GM23338 (cell line): ENCODE measurements at regions not wholly inside any gene's neighbourhood (a gene's known extent, or its start where the extent isn't known, plus 50 kb on each side); places are given as distances from the start of the nearest gene placed in this dataset.

ENCODE experiments used
- ATAC-seq: fragments of 200-7000 bp; cut with Tn5 transposase; 3 replicates; pipeline ENCODE4 v1.9.1; 2020
- DNase-seq: peaks from one replicate; pipeline ENCODE4 v3.0.0-alpha.2; 2015; ENCODE audit warnings: low spot score
- H2AFZ ChIP-seq: fragments of 200-600 bp; sonication (generic); 2 replicates; pipeline ENCODE4 v1.8.0; 2016; ENCODE audit warnings: antibody characterized with exemption, mild to moderate bottlenecking, moderate library complexity
- H3F3A ChIP-seq: fragments of 200-600 bp; sonication (generic); replicated peaks from 2 replicates; pipeline ENCODE4 v1.8.0; 2017; ENCODE audit warnings: antibody characterized with exemption, mixed run types, low read depth
- H3K27ac ChIP-seq: fragments of 200-600 bp; sonication (generic); 2 replicates; pipeline ENCODE4 v1.6.1; 2016; ENCODE audit warnings: low read depth
- H3K27me3 ChIP-seq: fragments of 200-600 bp; sonication (generic); 2 replicates; pipeline ENCODE4 v1.8.0; 2016; ENCODE audit warnings: mild to moderate bottlenecking, mixed run types, moderate library complexity; ENCODE audit not compliant: insufficient read depth
- H3K36me3 ChIP-seq: fragments of 200-600 bp; sonication (generic); 2 replicates; pipeline ENCODE4 v1.8.0; 2016; ENCODE audit warnings: mild to moderate bottlenecking; ENCODE audit not compliant: insufficient read depth
- H3K4me1 ChIP-seq: fragments of 200-600 bp; sonication (generic); 2 replicates; pipeline ENCODE4 v1.8.0; 2016; ENCODE audit warnings: mild to moderate bottlenecking, moderate library complexity; ENCODE audit not compliant: insufficient read depth
- H3K4me2 ChIP-seq: fragments of 200-600 bp; sonication (generic); 2 replicates; pipeline ENCODE4 v1.7.1; 2017; ENCODE audit warnings: mixed run types
- H3K4me3 ChIP-seq: fragments of 200-600 bp; sonication (generic); 2 replicates; pipeline ENCODE4 v1.6.1; 2016; ENCODE audit warnings: mixed run types
- H3K79me2 ChIP-seq: fragments of 200-600 bp; sonication (generic); replicated peaks from 2 replicates; pipeline ENCODE4 v1.8.0; 2017; ENCODE audit warnings: mild to moderate bottlenecking; ENCODE audit not compliant: insufficient read depth
- H3K9me2 ChIP-seq: fragments of 200-600 bp; sonication (generic); 2 replicates; pipeline ENCODE4 v1.8.0; 2017; ENCODE audit not compliant: insufficient read depth
- H4K20me1 ChIP-seq: fragments of 200-600 bp; sonication (generic); replicated peaks from 2 replicates; pipeline ENCODE4 v1.8.0; 2017; ENCODE audit warnings: mild to moderate bottlenecking; ENCODE audit not compliant: insufficient read depth
- H3K27ac Mint-ChIP-seq: 2 replicates; pipeline ENCODE4 v1.8.0; 2020; ENCODE audit warnings: inconsistent platforms, mild to moderate bottlenecking, moderate library complexity, mixed read lengths
- H3K27me3 Mint-ChIP-seq: 3 replicates; pipeline ENCODE4 v1.8.0; 2022; ENCODE audit warnings: low read depth, mild to moderate bottlenecking, moderate library complexity, mixed read lengths, inconsistent platforms; ENCODE audit not compliant: insufficient read depth, poor library complexity
- H3K36me3 Mint-ChIP-seq: 3 replicates; pipeline ENCODE4 v1.8.0; 2021; ENCODE audit warnings: low read depth, mild to moderate bottlenecking, inconsistent platforms, moderate library complexity, mixed read lengths
- H3K4me1 Mint-ChIP-seq: 3 replicates; pipeline ENCODE4 v1.8.0; 2020; ENCODE audit warnings: mild to moderate bottlenecking, inconsistent platforms, mixed read lengths
- H3K4me3 Mint-ChIP-seq: 3 replicates; pipeline ENCODE4 v1.8.0; 2021; ENCODE audit warnings: moderate library complexity, mild to moderate bottlenecking, inconsistent platforms, mixed read lengths
- H3K9me3 Mint-ChIP-seq: 3 replicates; pipeline ENCODE4 v1.8.0; 2020; ENCODE audit warnings: moderate library complexity, mild to moderate bottlenecking, inconsistent platforms, mixed read lengths
- EZH2 ChIP-seq: fragments of 200-600 bp; sonication (generic); IDR thresholded peaks from one replicate; pipeline ENCODE4 v1.8.0; 2017; ENCODE audit warnings: antibody characterized with exemption, mild to moderate bottlenecking, low read depth; ENCODE audit not compliant: unreplicated experiment
- EZH2phosphoT487 ChIP-seq: fragments of 200-600 bp; sonication (generic); IDR thresholded peaks from one replicate; pipeline ENCODE4 v1.8.1; 2018; ENCODE audit warnings: antibody characterized with exemption; ENCODE audit not compliant: unreplicated experiment
- JUNB ChIP-seq: IDR thresholded peaks from one replicate; pipeline ENCODE4 v1.6.1; 2016; ENCODE audit warnings: antibody characterized with exemption; ENCODE audit not compliant: unreplicated experiment
- NANOG ChIP-seq: IDR thresholded peaks from 2 replicates; pipeline ENCODE4 v1.6.1; 2016; ENCODE audit warnings: antibody characterized with exemption, borderline replicate concordance
- POLR2AphosphoS5 ChIP-seq: IDR thresholded peaks from 2 replicates; pipeline ENCODE4 v1.6.1; 2016; ENCODE audit warnings: antibody characterized with exemption, low read depth
- REST ChIP-seq: IDR thresholded peaks from one replicate; pipeline ENCODE4 v1.6.1; 2018; ENCODE audit warnings: antibody characterized with exemption; ENCODE audit not compliant: unreplicated experiment
- STAT1 ChIP-seq: IDR thresholded peaks from one replicate; pipeline ENCODE4 v1.6.1; 2016; ENCODE audit warnings: antibody characterized with exemption; ENCODE audit not compliant: unreplicated experiment
- ZNF114 ChIP-seq: fragments of 250-450 bp; sonication (Bioruptor Pico); IDR thresholded peaks from 2 replicates; pipeline ENCODE4 v1.5.0; 2020; ENCODE audit warnings: mild to moderate bottlenecking, moderate library complexity
- ZNF331 ChIP-seq: fragments of 250-450 bp; sonication (Bioruptor Pico); IDR thresholded peaks from 2 replicates; pipeline ENCODE4 v1.5.0; 2020; ENCODE audit warnings: low read depth, mild to moderate bottlenecking, moderate library complexity
- ZNF462 ChIP-seq: fragments of 250-450 bp; sonication (Bioruptor Pico); IDR thresholded peaks from 2 replicates; pipeline ENCODE4 v1.5.0; 2020; ENCODE audit warnings: mild to moderate bottlenecking, moderate library complexity
- TF ChIP-seq, protein P1 (sequence below), 2 experiments: fragments of 200-600 bp in 1 of 2; sonication (generic) in 1 of 2; conservative IDR thresholded peaks; 2 replicates each; pipeline versions ENCODE4 v1.5.1 to v1.6.1; 2016 to 2017; ENCODE audit warnings: antibody characterized with exemption in 2 of 2, low read depth in 2 of 2, mild to moderate bottlenecking in 2 of 2, moderate library complexity in 1 of 2
- TF ChIP-seq, protein P2 (sequence below): IDR thresholded peaks from 2 replicates; pipeline ENCODE4 v1.6.1; 2016; ENCODE audit warnings: antibody characterized with exemption

DNA sequence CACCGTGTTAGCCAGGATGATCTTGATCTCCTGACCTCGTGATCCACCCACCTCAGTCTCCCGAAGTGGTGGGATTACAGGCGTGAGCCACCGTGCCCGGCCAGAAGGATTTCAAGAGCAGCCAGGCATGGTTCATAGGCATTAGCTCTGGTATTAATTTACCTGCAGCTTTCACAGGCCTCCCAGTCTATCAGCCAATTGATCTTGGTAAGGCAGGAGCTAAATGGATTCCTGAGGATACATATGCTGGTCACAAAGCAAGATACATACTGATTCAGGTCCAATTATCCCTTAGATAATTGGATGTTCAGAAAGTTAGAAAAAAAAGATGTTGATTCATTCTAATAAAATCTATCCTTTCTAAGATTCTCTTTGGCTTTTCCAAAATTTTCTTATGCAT, 487.1 kb downstream of the TLE1 start:
- ATAC-seq (no peak), DNase-seq (no peak)
- H3K79me2 ChIP-seq, result no peaks in the 10 kb centered on the region
- no peaks in the 10 kb centered on the region; the same call in 1 of the 2 replicates for H3K9me2 ChIP-seq
- no peaks in the 10 kb centered on the region for H3K27me3 Mint-ChIP-seq
- no peak overlapping the region for H3K4me2 ChIP-seq
- no peak overlapping the region for H3K4me3 ChIP-seq
- no peaks in the 10 kb centered on the region for H3K36me3 ChIP-seq
- H3F3A ChIP-seq, result no peaks in the 10 kb centered on the region
- no peak overlapping the region for H2AFZ ChIP-seq
- no peak overlapping the region for H3K27ac ChIP-seq
- H3K9me3 Mint-ChIP-seq, result no peaks in the 10 kb centered on the region; the same call in 2 of the 3 replicates
- H4K20me1 ChIP-seq, result no peaks in the 10 kb centered on the region
- H3K4me1 ChIP-seq, result no peaks in the 10 kb centered on the region
- no peak overlapping the region for H3K4me3 Mint-ChIP-seq
- H3K4me1 Mint-ChIP-seq, result no peaks in the 10 kb centered on the region
- H3K27me3 ChIP-seq, result no peaks in the 10 kb centered on the region
- H3K27ac Mint-ChIP-seq, result no peak overlapping the region
- no peaks in the 10 kb centered on the region for H3K36me3 Mint-ChIP-seq
- TF ChIP-seq JUNB (no peak), REST (no peak), EZH2 (no peak), ZNF331 (CRISPR knock-in tag) (no peak), NANOG (no peak), POLR2AphosphoS5 (no peak), ZNF114 (CRISPR knock-in tag) (no peak), ZNF462 (CRISPR knock-in tag) (no peak), STAT1 (no peak), EZH2phosphoT487 (no peak)
- TF ChIP-seq, protein P1, sequence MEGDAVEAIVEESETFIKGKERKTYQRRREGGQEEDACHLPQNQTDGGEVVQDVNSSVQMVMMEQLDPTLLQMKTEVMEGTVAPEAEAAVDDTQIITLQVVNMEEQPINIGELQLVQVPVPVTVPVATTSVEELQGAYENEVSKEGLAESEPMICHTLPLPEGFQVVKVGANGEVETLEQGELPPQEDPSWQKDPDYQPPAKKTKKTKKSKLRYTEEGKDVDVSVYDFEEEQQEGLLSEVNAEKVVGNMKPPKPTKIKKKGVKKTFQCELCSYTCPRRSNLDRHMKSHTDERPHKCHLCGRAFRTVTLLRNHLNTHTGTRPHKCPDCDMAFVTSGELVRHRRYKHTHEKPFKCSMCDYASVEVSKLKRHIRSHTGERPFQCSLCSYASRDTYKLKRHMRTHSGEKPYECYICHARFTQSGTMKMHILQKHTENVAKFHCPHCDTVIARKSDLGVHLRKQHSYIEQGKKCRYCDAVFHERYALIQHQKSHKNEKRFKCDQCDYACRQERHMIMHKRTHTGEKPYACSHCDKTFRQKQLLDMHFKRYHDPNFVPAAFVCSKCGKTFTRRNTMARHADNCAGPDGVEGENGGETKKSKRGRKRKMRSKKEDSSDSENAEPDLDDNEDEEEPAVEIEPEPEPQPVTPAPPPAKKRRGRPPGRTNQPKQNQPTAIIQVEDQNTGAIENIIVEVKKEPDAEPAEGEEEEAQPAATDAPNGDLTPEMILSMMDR (conservative IDR thresholded peaks at IDR 0.05; ENCODE audit: low read depth in 2 of 2), result no peak
- TF ChIP-seq, protein P2, sequence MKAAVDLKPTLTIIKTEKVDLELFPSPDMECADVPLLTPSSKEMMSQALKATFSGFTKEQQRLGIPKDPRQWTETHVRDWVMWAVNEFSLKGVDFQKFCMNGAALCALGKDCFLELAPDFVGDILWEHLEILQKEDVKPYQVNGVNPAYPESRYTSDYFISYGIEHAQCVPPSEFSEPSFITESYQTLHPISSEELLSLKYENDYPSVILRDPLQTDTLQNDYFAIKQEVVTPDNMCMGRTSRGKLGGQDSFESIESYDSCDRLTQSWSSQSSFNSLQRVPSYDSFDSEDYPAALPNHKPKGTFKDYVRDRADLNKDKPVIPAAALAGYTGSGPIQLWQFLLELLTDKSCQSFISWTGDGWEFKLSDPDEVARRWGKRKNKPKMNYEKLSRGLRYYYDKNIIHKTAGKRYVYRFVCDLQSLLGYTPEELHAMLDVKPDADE, result no peak
